HepG2 (cell line): ENCODE measurements at regions not wholly inside any gene's neighbourhood (a gene's known extent, or its start where the extent isn't known, plus 50 kb on each side); places are given as distances from the start of the nearest gene placed in this dataset.

Source experiments
- ATAC-seq: fragments of 200-7000 bp; cut with Tn5 transposase; 3 replicates; pipeline ENCODE4 v1.9.1; 2020; ENCODE audit warnings: mild to moderate bottlenecking, moderate library complexity
- BruUV-seq: library from RNA; stranded (reverse); fragments of 400-500 nt; replicated peaks from 2 replicates; lab custom pipeline; 2021; lab: Mats Ljungman, UMichigan
- CTCF ChIA-PET: fragments of 300-600 bp; formaldehyde crosslinking; extraction: SDS; loops from one replicate; lab custom pipeline; 2021; ENCODE audit warnings: low total read pairs, inconsistent platforms, low intra/inter-chr PET ratio; lab: Yijun Ruan, JAX
- POLR2A ChIA-PET: fragments of 350-600 bp; sonication (Branson Sonifier 250); formaldehyde crosslinking; loops from one replicate; lab custom pipeline; 2020; ENCODE audit warnings: antibody characterized with exemption, inconsistent platforms; lab: Yijun Ruan, JAX
- DNase-seq: peaks from one replicate; pipeline ENCODE4 v3.0.0-alpha.2; 2015; ENCODE audit warnings: low spot score
- FAIRE-seq: peaks from 3 replicates; lab custom pipeline; 2011; peaks lifted over from hg19 to GRCh38; lab: Jason Lieb, UNC
- H2AFZ ChIP-seq: one replicate; pipeline ENCODE4 v1.6.1; 2011; ENCODE audit warnings: low read length, inconsistent platforms
- H3K27ac ChIP-seq: fragments of 300-600 bp; 3 replicates; pipeline ENCODE4 v1.8.0; 2011; ENCODE audit warnings: mixed run types, mild to moderate bottlenecking, mixed read lengths, low read length, inconsistent platforms; ENCODE audit not compliant: insufficient read depth; ENCODE audit errors: extremely low read length
- H3K27me3 ChIP-seq, 2 experiments: fragments of 200-600 bp in 1 of 2; 2 replicates in 1 of 2; 3 replicates in 1 of 2; pipeline versions ENCODE4 v1.6.0 to v1.8.0; 2011; ENCODE audit warnings: low read length in 2 of 2, mild to moderate bottlenecking in 2 of 2, moderate library complexity in 2 of 2, inconsistent platforms in 1 of 2; ENCODE audit not compliant: insufficient read depth in 2 of 2, control insufficient read depth in 1 of 2
- H3K36me3 ChIP-seq, 2 experiments: fragments of 200-600 bp in 1 of 2; replicated peaks in 1 of 2; 2 replicates in 1 of 2; 3 replicates in 1 of 2; pipeline versions ENCODE4 v1.5.1 to v1.8.0; 2011; ENCODE audit warnings: low read length in 2 of 2, inconsistent platforms in 1 of 2; ENCODE audit not compliant: insufficient read depth in 2 of 2, control insufficient read depth in 1 of 2
- H3K4me1 ChIP-seq: 2 replicates; pipeline ENCODE4 v1.5.1; 2012; ENCODE audit warnings: low read length, inconsistent platforms; ENCODE audit not compliant: insufficient read depth
- H3K4me2 ChIP-seq: 2 replicates; pipeline ENCODE4 v1.6.0; 2011; ENCODE audit warnings: low read depth, low read length, inconsistent platforms
- H3K4me3 ChIP-seq, 3 experiments: fragments of 200-600 bp in 1 of 3; sonication (generic), shearing (Covaris generic) in 1 of 3; replicated peaks in 1 of 3; 2 replicates each; pipeline ENCODE4 v1.5.1; 2011 to 2016; ENCODE audit warnings: low read length in 3 of 3, inconsistent platforms in 2 of 3, low read depth in 2 of 3, mild to moderate bottlenecking in 2 of 3, control low read depth in 1 of 3, mixed read lengths in 1 of 3; ENCODE audit not compliant: insufficient read depth in 1 of 3
- H3K79me2 ChIP-seq: one replicate; pipeline ENCODE4 v1.6.1; 2011; ENCODE audit warnings: low read length, inconsistent platforms; ENCODE audit not compliant: insufficient read depth
- H3K9ac ChIP-seq: 2 replicates; pipeline ENCODE4 v1.6.0; 2011; ENCODE audit warnings: mild to moderate bottlenecking, low read depth, low read length, inconsistent platforms; ENCODE audit not compliant: insufficient read depth
- H3K9me3 ChIP-seq: 2 replicates; pipeline ENCODE4 v1.5.1; 2012; ENCODE audit warnings: mild to moderate bottlenecking, low read length
- H4K20me1 ChIP-seq: 2 replicates; pipeline ENCODE4 v1.6.0; 2011; ENCODE audit warnings: inconsistent platforms, mild to moderate bottlenecking, low read length, moderate library complexity; ENCODE audit not compliant: insufficient read depth
- PRMT3 ChIP-seq: sonication (generic); formaldehyde crosslinking; IDR thresholded peaks from 2 replicates; pipeline ENCODE4 v1.8.1; 2022; ENCODE audit warnings: low read depth, mild to moderate bottlenecking, moderate library complexity, missing genetic modification reagents, borderline replicate concordance
- SIX1 ChIP-seq: sonication (generic); formaldehyde crosslinking; IDR thresholded peaks from 2 replicates; pipeline ENCODE4 v1.4.0; 2020; ENCODE audit warnings: missing genetic modification reagents, borderline replicate concordance
- ZBTB49 ChIP-seq: sonication (generic); formaldehyde crosslinking; IDR thresholded peaks from 2 replicates; pipeline ENCODE4 v1.4.0; 2020; ENCODE audit warnings: missing genetic modification reagents, borderline replicate concordance
- ZFP37 ChIP-seq: sonication (generic); formaldehyde crosslinking; IDR thresholded peaks from 2 replicates; pipeline ENCODE4 v1.4.0; 2020; ENCODE audit warnings: missing genetic modification reagents, borderline replicate concordance
- ZNF432 ChIP-seq: sonication (generic); formaldehyde crosslinking; IDR thresholded peaks from 2 replicates; pipeline ENCODE4 v1.5.0; 2020; ENCODE audit warnings: missing genetic modification reagents, mild to moderate bottlenecking, borderline replicate concordance
- ZSCAN21 ChIP-seq: sonication (generic); formaldehyde crosslinking; IDR thresholded peaks from 2 replicates; pipeline ENCODE4 v1.8.0; 2022; ENCODE audit warnings: mild to moderate bottlenecking, missing genetic modification reagents, moderate library complexity, borderline replicate concordance
- WGBS: methylation state at CpG from one replicate; pipeline ENCODE4 v1.1.6; 2017; ENCODE audit warnings: low lambda C conversion rate; 5-methylcytosine and 5-hydroxymethylcytosine counted together
- in situ Hi-C: cut with HindIII; loops from 2 replicates; pipeline ENCODE4 v1.10.0; 2017; ENCODE audit warnings: low pct_unique_long_range_greater_than_20kb; ENCODE audit not compliant: extremely low pct_ligation_motif_present
- intact Hi-C: fragments of 100-400 bp; cut with micrococcal nuclease; formaldehyde crosslinking; loops from one replicate; pipeline ENCODE4 v1.10.0; 2022; ENCODE audit not compliant: unreplicated experiment

- ChIA-PET CTCF (no interaction called here), POLR2A (interaction anchor here (1.1 to 1.4 kb wide), 2 partner anchors 48 to 77 kb away, joined by 3 to 4 read pairs; no protein-coding TSS in a partner anchor)
- H3K27me3 ChIP-seq: no peaks in the 10 kb centered on the region
- FAIRE-seq: no peak
- no peak for DNase-seq
- no peaks in the 10 kb centered on the region for H3K79me2 ChIP-seq
- H3K4me3 ChIP-seq: no peak overlapping the region
- no peak; the same call in 2 of the 3 replicates for ATAC-seq
- H3K4me1 ChIP-seq: peaks cover 18% of the 10 kb centered on the region
- TF ChIP-seq PRMT3 (CRISPR knock-in tag): no peak
- no peak for TF ChIP-seq ZNF432 (CRISPR knock-in tag)
- TF ChIP-seq SIX1: no peak
- TF ChIP-seq ZSCAN21: no peak
- no peak for TF ChIP-seq ZBTB49
- TF ChIP-seq ZFP37 (CRISPR knock-in tag): no peak
- BruUV-seq: no TSS peak
- in situ Hi-C loops: no loop called here
- H2AFZ ChIP-seq: no peak overlapping the region
- no peak overlapping the region for H3K4me2 ChIP-seq
- 97% methylated on average over 2 of the region's 2 CpGs for WGBS
- no peaks in the 10 kb centered on the region for H3K36me3 ChIP-seq
- no peaks in the 10 kb centered on the region for H3K9me3 ChIP-seq
- intact Hi-C loops: no loop called here
- no peak overlapping the region for H3K9ac ChIP-seq
- no peaks in the 10 kb centered on the region for H4K20me1 ChIP-seq
- H3K27ac ChIP-seq: no peak overlapping the region
Observed at GRCh38 chr20:53671370-53671769, 77.7 kb upstream of the ZNF217 start.
